GM23338 (cell line): ENCODE measurements at regions not wholly inside any gene's neighbourhood (a gene's known extent, or its start where the extent isn't known, plus 50 kb on each side); places are given as distances from the start of the nearest gene placed in this dataset.

Experiments used
- ATAC-seq: fragments of 200-7000 bp; cut with Tn5 transposase; 3 replicates; pipeline ENCODE4 v1.9.1; 2020
- DNase-seq: peaks from one replicate; pipeline ENCODE4 v3.0.0-alpha.2; 2015; ENCODE audit warnings: low spot score
- H2AFZ ChIP-seq: fragments of 200-600 bp; sonication (generic); 2 replicates; pipeline ENCODE4 v1.8.0; 2016; ENCODE audit warnings: antibody characterized with exemption, mild to moderate bottlenecking, moderate library complexity
- H3F3A ChIP-seq: fragments of 200-600 bp; sonication (generic); replicated peaks from 2 replicates; pipeline ENCODE4 v1.8.0; 2017; ENCODE audit warnings: antibody characterized with exemption, mixed run types, low read depth
- H3K27ac ChIP-seq: fragments of 200-600 bp; sonication (generic); 2 replicates; pipeline ENCODE4 v1.6.1; 2016; ENCODE audit warnings: low read depth
- H3K27me3 ChIP-seq: fragments of 200-600 bp; sonication (generic); 2 replicates; pipeline ENCODE4 v1.8.0; 2016; ENCODE audit warnings: mild to moderate bottlenecking, mixed run types, moderate library complexity; ENCODE audit not compliant: insufficient read depth
- H3K36me3 ChIP-seq: fragments of 200-600 bp; sonication (generic); 2 replicates; pipeline ENCODE4 v1.8.0; 2016; ENCODE audit warnings: mild to moderate bottlenecking; ENCODE audit not compliant: insufficient read depth
- H3K4me1 ChIP-seq: fragments of 200-600 bp; sonication (generic); 2 replicates; pipeline ENCODE4 v1.8.0; 2016; ENCODE audit warnings: mild to moderate bottlenecking, moderate library complexity; ENCODE audit not compliant: insufficient read depth
- H3K4me2 ChIP-seq: fragments of 200-600 bp; sonication (generic); 2 replicates; pipeline ENCODE4 v1.7.1; 2017; ENCODE audit warnings: mixed run types
- H3K4me3 ChIP-seq: fragments of 200-600 bp; sonication (generic); 2 replicates; pipeline ENCODE4 v1.6.1; 2016; ENCODE audit warnings: mixed run types
- H3K79me2 ChIP-seq: fragments of 200-600 bp; sonication (generic); replicated peaks from 2 replicates; pipeline ENCODE4 v1.8.0; 2017; ENCODE audit warnings: mild to moderate bottlenecking; ENCODE audit not compliant: insufficient read depth
- H3K9me2 ChIP-seq: fragments of 200-600 bp; sonication (generic); 2 replicates; pipeline ENCODE4 v1.8.0; 2017; ENCODE audit not compliant: insufficient read depth
- H4K20me1 ChIP-seq: fragments of 200-600 bp; sonication (generic); replicated peaks from 2 replicates; pipeline ENCODE4 v1.8.0; 2017; ENCODE audit warnings: mild to moderate bottlenecking; ENCODE audit not compliant: insufficient read depth
- H3K27ac Mint-ChIP-seq: 2 replicates; pipeline ENCODE4 v1.8.0; 2020; ENCODE audit warnings: inconsistent platforms, mild to moderate bottlenecking, moderate library complexity, mixed read lengths
- H3K27me3 Mint-ChIP-seq: 3 replicates; pipeline ENCODE4 v1.8.0; 2022; ENCODE audit warnings: low read depth, mild to moderate bottlenecking, moderate library complexity, mixed read lengths, inconsistent platforms; ENCODE audit not compliant: insufficient read depth, poor library complexity
- H3K36me3 Mint-ChIP-seq: 3 replicates; pipeline ENCODE4 v1.8.0; 2021; ENCODE audit warnings: low read depth, mild to moderate bottlenecking, inconsistent platforms, moderate library complexity, mixed read lengths
- H3K4me1 Mint-ChIP-seq: 3 replicates; pipeline ENCODE4 v1.8.0; 2020; ENCODE audit warnings: mild to moderate bottlenecking, inconsistent platforms, mixed read lengths
- H3K4me3 Mint-ChIP-seq: 3 replicates; pipeline ENCODE4 v1.8.0; 2021; ENCODE audit warnings: moderate library complexity, mild to moderate bottlenecking, inconsistent platforms, mixed read lengths
- H3K9me3 Mint-ChIP-seq: 3 replicates; pipeline ENCODE4 v1.8.0; 2020; ENCODE audit warnings: moderate library complexity, mild to moderate bottlenecking, inconsistent platforms, mixed read lengths
- CREB1 ChIP-seq: fragments of 250-450 bp; sonication (Bioruptor Pico); IDR thresholded peaks from 2 replicates; pipeline ENCODE4 v1.5.0; 2020; ENCODE audit warnings: low read depth, mild to moderate bottlenecking, moderate library complexity
- NANOG ChIP-seq: IDR thresholded peaks from 2 replicates; pipeline ENCODE4 v1.6.1; 2016; ENCODE audit warnings: antibody characterized with exemption, borderline replicate concordance
- STAT1 ChIP-seq: IDR thresholded peaks from one replicate; pipeline ENCODE4 v1.6.1; 2016; ENCODE audit warnings: antibody characterized with exemption; ENCODE audit not compliant: unreplicated experiment
- TF ChIP-seq, protein P1 (sequence below): IDR thresholded peaks from 2 replicates; pipeline ENCODE4 v1.6.1; 2016; ENCODE audit warnings: antibody characterized with exemption
- TF ChIP-seq, protein P2 (sequence below): IDR thresholded peaks from one replicate; pipeline ENCODE4 v1.6.1; 2018; ENCODE audit warnings: antibody characterized with exemption; ENCODE audit not compliant: unreplicated experiment
- TF ChIP-seq, protein P3 (sequence below), 2 experiments: fragments of 200-600 bp in 1 of 2; sonication (generic) in 1 of 2; conservative IDR thresholded peaks; 2 replicates each; pipeline versions ENCODE4 v1.5.1 to v1.6.1; 2016 to 2017; ENCODE audit warnings: antibody characterized with exemption in 2 of 2, low read depth in 2 of 2, mild to moderate bottlenecking in 2 of 2, moderate library complexity in 1 of 2
- TF ChIP-seq, protein P4 (sequence below): fragments of 250-450 bp; sonication (Bioruptor Pico); IDR thresholded peaks from 2 replicates; pipeline ENCODE4 v1.5.0; 2020; ENCODE audit warnings: mild to moderate bottlenecking, moderate library complexity

DNA sequence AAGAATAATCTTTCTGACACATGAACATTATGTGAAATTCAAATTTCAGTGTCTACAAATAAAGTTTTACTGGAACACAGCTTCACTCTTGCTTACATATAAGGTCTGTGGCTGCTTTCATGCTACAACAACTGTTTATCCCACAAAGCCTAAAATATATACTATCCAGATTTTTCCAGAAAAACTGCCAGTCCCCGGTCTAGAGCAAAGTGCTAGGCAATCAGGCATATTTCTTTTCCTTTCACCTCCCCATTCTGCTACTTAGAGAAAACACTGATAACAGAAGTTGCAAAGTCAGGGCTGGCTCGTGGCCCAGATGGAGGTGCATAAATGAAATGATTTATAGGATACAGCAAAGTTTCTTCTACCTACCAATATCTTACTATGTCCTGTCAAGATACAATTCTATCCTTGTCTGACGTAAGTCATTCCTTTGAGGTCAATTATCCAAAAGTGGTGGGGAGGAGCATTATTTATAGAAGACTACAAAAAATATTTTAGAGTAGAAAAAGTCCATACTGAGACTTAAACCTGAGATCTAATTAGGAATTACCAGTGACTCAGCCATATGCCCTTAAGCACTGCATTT, 384.1 kb downstream of the NXPH1 start:
- H3K79me2 ChIP-seq: no peaks in the 10 kb centered on the region
- Mint-ChIP-seq H3K27ac (no peak overlapping the region), H3K36me3 (no peaks in the 10 kb centered on the region), H3K27me3 (no peaks in the 10 kb centered on the region), H3K9me3 (no peaks in the 10 kb centered on the region), H3K4me1 (no peaks in the 10 kb centered on the region), H3K4me3 (no peak overlapping the region)
- ATAC-seq (no peak), DNase-seq (no peak)
- H3K9me2 ChIP-seq: peaks cover 6% of the 10 kb centered on the region; the same call in 1 of the 2 replicates
- H3K27ac ChIP-seq: no peak overlapping the region
- H3K4me1 ChIP-seq: no peaks in the 10 kb centered on the region
- H3K4me2 ChIP-seq: no peak overlapping the region
- no peaks in the 10 kb centered on the region for H3F3A ChIP-seq
- H3K27me3 ChIP-seq: no peaks in the 10 kb centered on the region
- H3K4me3 ChIP-seq: no peak overlapping the region
- H3K36me3 ChIP-seq: no peaks in the 10 kb centered on the region
- no peaks in the 10 kb centered on the region for H4K20me1 ChIP-seq
- TF ChIP-seq CREB1 (CRISPR knock-in tag) (no peak), STAT1 (no peak), NANOG (no peak)
- TF ChIP-seq, protein P1, sequence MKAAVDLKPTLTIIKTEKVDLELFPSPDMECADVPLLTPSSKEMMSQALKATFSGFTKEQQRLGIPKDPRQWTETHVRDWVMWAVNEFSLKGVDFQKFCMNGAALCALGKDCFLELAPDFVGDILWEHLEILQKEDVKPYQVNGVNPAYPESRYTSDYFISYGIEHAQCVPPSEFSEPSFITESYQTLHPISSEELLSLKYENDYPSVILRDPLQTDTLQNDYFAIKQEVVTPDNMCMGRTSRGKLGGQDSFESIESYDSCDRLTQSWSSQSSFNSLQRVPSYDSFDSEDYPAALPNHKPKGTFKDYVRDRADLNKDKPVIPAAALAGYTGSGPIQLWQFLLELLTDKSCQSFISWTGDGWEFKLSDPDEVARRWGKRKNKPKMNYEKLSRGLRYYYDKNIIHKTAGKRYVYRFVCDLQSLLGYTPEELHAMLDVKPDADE: no peak
- TF ChIP-seq, protein P2, sequence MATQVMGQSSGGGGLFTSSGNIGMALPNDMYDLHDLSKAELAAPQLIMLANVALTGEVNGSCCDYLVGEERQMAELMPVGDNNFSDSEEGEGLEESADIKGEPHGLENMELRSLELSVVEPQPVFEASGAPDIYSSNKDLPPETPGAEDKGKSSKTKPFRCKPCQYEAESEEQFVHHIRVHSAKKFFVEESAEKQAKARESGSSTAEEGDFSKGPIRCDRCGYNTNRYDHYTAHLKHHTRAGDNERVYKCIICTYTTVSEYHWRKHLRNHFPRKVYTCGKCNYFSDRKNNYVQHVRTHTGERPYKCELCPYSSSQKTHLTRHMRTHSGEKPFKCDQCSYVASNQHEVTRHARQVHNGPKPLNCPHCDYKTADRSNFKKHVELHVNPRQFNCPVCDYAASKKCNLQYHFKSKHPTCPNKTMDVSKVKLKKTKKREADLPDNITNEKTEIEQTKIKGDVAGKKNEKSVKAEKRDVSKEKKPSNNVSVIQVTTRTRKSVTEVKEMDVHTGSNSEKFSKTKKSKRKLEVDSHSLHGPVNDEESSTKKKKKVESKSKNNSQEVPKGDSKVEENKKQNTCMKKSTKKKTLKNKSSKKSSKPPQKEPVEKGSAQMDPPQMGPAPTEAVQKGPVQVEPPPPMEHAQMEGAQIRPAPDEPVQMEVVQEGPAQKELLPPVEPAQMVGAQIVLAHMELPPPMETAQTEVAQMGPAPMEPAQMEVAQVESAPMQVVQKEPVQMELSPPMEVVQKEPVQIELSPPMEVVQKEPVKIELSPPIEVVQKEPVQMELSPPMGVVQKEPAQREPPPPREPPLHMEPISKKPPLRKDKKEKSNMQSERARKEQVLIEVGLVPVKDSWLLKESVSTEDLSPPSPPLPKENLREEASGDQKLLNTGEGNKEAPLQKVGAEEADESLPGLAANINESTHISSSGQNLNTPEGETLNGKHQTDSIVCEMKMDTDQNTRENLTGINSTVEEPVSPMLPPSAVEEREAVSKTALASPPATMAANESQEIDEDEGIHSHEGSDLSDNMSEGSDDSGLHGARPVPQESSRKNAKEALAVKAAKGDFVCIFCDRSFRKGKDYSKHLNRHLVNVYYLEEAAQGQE: no peak
- TF ChIP-seq, protein P3, sequence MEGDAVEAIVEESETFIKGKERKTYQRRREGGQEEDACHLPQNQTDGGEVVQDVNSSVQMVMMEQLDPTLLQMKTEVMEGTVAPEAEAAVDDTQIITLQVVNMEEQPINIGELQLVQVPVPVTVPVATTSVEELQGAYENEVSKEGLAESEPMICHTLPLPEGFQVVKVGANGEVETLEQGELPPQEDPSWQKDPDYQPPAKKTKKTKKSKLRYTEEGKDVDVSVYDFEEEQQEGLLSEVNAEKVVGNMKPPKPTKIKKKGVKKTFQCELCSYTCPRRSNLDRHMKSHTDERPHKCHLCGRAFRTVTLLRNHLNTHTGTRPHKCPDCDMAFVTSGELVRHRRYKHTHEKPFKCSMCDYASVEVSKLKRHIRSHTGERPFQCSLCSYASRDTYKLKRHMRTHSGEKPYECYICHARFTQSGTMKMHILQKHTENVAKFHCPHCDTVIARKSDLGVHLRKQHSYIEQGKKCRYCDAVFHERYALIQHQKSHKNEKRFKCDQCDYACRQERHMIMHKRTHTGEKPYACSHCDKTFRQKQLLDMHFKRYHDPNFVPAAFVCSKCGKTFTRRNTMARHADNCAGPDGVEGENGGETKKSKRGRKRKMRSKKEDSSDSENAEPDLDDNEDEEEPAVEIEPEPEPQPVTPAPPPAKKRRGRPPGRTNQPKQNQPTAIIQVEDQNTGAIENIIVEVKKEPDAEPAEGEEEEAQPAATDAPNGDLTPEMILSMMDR (conservative IDR thresholded peaks at IDR 0.05; ENCODE audit: low read depth in 2 of 2): no peak
- TF ChIP-seq, protein P4, sequence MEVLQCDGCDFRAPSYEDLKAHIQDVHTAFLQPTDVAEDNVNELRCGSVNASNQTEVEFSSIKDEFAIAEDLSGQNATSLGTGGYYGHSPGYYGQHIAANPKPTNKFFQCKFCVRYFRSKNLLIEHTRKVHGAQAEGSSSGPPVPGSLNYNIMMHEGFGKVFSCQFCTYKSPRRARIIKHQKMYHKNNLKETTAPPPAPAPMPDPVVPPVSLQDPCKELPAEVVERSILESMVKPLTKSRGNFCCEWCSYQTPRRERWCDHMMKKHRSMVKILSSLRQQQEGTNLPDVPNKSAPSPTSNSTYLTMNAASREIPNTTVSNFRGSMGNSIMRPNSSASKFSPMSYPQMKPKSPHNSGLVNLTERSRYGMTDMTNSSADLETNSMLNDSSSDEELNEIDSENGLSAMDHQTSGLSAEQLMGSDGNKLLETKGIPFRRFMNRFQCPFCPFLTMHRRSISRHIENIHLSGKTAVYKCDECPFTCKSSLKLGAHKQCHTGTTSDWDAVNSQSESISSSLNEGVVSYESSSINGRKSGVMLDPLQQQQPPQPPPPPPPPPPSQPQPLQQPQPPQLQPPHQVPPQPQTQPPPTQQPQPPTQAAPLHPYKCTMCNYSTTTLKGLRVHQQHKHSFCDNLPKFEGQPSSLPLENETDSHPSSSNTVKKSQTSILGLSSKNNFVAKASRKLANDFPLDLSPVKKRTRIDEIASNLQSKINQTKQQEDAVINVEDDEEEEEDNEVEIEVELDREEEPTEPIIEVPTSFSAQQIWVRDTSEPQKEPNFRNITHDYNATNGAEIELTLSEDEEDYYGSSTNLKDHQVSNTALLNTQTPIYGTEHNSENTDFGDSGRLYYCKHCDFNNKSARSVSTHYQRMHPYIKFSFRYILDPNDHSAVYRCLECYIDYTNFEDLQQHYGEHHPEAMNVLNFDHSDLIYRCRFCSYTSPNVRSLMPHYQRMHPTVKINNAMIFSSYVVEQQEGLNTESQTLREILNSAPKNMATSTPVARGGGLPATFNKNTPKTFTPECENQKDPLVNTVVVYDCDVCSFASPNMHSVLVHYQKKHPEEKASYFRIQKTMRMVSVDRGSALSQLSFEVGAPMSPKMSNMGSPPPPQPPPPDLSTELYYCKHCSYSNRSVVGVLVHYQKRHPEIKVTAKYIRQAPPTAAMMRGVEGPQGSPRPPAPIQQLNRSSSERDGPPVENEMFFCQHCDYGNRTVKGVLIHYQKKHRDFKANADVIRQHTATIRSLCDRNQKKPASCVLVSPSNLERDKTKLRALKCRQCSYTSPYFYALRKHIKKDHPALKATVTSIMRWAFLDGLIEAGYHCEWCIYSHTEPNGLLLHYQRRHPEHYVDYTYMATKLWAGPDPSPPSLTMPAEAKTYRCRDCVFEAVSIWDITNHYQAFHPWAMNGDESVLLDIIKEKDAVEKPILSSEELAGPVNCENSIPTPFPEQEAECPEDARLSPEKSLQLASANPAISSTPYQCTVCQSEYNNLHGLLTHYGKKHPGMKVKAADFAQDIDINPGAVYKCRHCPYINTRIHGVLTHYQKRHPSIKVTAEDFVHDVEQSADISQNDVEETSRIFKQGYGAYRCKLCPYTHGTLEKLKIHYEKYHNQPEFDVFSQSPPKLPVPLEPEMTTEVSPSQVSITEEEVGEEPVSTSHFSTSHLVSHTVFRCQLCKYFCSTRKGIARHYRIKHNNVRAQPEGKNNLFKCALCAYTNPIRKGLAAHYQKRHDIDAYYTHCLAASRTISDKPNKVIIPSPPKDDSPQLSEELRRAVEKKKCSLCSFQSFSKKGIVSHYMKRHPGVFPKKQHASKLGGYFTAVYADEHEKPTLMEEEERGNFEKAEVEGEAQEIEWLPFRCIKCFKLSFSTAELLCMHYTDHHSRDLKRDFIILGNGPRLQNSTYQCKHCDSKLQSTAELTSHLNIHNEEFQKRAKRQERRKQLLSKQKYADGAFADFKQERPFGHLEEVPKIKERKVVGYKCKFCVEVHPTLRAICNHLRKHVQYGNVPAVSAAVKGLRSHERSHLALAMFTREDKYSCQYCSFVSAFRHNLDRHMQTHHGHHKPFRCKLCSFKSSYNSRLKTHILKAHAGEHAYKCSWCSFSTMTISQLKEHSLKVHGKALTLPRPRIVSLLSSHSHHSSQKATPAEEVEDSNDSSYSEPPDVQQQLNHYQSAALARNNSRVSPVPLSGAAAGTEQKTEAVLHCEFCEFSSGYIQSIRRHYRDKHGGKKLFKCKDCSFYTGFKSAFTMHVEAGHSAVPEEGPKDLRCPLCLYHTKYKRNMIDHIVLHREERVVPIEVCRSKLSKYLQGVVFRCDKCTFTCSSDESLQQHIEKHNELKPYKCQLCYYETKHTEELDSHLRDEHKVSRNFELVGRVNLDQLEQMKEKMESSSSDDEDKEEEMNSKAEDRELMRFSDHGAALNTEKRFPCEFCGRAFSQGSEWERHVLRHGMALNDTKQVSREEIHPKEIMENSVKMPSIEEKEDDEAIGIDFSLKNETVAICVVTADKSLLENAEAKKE (CRISPR knock-in tag): no peak
- H2AFZ ChIP-seq: no peak overlapping the region
